ENCODE measurements at regions not wholly inside any gene's neighbourhood (a gene's known extent, or its start where the extent isn't known, plus 50 kb on each side); places are given as distances from the start of the nearest gene placed in this dataset.
"Not testable (repeated sequence)": the region's sequence is repeated elsewhere in the genome, so short reads cannot be mapped to it uniquely, and the experiment has no call there.

DNA sequence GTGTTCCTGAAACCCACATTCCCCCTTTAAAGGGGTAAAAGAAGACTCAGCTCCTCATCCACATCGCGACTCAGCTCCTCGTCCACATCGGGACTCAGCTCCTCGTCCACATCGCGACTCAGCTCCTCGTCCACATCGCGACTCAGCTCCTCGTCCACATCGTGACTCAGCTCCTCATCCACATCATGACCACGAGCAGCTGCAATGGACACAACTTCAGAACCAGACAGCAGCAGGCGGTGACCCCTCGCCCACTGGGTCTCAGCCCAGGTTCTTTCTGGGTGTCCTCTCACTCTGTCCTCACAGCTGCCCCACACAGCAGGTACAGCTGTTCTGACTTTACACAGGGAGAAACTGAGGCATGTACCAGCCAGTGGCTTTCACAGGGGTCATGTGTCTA, 163.5 kb upstream of the SALL3 start:
- no peak for DNase-seq

DNA sequence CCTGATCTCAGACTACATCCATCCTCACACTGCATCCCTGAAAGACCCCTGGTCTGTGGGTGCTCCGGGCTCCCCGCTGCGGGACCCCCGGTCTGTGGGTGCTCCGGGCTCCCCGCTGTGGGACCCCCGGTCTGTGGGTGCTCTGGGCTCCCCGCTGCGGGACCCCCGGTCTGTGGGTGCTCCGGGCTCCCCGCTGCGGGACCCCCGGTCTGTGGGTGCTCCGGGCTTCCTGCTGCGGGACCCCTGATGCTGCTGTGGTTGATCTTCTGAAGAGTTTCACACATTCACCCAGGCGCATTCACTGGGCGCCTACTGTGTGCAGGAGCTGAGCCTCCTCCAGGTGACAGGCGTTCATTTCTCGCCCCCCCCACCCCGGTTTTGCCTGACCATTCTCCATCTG, 162.7 kb upstream of the SALL3 start:
- DNase-seq = no peak

DNA sequence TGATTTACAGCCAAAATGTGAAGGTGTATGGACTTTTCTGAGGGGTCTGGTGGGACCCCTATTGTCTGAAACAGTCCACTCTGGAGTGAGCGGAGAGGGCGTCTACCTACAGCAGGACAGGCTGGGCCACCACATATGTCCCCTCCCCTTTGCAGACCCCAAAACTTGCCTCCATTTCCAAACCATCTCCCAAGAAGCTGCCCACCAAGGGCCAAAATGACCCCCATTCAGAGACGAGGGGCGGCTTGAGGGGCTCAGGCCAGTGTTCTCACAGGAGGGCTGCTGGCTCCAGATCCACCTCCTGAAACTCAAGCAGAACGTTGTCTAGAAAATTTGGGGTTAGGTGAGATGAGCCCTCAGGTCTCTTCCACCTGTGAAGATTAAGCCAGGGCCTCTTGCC, 161.1 kb upstream of the SALL3 start:
- no peak for DNase-seq

DNA sequence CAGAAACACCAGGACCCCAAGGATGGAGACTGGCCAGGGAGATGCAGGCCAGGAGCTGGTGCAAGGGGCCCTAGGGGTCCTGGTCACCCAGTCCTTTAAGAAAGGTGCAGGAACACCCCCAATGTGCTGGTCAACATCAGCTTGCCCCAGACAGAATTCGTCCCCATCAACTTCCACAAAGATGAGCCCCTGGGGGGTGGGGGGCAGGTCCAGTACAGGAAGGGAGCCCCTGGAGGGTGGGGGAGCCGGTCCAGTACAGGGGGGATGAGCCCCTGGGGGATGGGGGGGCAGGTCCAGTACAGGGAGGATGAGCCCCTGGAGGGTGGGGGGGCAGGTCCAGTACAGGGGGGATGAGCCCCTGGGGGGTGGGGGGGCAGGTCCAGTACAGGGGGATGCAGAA, 160.7 kb upstream of the SALL3 start:
- no peak for DNase-seq

DNA sequence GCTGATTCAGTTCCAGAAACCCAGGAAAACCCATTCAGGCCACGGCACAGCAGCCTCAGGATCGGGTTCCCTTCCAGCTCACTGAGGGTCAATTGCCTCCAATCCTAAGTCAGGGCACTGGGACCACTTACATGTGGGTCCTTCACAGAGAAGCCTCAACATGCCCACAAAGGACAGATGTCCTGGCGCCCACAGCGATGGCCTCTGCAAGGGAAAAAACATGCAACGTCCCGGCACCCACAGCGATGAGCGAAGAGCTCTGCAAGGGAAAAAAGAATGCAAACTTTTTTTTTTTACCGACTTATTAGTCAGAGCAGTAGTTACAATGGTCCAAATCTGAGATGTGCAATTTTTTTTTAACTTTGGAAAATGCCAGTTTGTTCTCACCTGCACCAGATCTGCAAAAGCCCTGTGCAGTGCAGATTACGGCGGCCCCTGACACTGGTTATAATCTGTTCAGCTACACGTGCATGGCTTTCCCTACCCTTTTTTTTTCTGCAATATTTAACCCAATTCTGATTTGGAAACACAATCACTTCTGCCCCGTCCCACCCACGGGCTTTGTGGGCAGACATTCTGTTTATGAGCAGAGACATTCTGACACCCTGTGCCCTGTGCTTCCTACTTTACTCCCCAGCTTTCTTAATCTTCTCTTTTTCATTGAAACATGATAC, 159.3 kb upstream of the SALL3 start:
- DNase-seq = no peak

DNA sequence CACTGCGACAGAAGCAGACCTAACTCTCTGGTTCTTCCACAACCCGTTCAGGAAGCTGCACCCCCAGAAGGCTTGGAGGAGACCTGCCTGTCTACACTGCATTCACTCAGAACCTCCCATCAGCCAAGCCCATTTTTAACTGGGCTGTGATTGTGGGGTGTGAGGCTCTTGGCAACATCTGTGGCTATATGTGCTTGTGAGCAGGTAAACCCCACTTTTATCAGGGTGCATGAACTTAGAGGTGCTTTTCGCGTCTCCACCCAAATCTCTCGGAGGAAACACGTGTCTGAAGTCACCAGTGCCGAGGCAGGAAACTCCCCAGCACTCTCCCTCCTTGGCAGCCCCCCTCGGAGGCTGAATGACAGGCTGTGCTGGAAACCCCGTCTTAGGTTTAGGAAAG, 158.2 kb upstream of the SALL3 start:
- no peak for DNase-seq

DNA sequence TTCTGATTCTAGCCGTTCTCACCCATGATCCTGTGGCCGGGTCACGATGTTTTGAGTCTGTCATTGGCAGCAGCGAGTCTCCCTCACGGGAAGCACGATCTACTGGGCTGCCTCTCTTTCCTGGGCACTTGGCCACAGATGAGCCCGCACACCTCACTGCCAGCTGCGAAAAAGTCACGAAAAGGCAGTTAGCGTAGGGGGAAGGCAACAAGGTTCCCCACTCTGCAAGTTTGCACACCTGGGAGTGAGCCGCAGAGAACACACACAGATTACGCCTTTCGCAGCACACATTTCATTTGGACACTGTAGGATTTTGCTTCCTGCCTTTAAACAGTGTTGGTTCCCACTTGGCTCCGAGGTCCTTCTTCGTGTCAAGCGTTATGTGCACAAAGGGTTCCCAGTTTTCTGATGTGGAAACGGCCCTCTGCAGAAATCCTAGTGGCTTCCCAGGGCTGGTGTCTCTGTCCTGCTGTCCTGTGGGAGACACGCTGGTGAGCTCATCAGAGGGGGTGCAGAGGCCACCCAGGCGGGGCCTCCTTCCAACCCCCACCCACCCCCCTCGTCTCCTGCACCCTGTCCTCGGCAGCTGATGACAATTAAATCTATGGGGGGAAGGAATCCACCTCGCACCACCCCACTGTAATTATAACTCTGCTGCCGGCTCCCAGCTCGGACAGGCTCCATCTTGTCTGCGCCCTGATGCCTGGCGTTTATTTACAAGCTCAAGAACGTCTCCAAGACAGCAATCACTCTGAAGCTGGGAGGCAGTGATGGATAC, 157.3 kb upstream of the SALL3 start:
- no peak for DNase-seq

DNA sequence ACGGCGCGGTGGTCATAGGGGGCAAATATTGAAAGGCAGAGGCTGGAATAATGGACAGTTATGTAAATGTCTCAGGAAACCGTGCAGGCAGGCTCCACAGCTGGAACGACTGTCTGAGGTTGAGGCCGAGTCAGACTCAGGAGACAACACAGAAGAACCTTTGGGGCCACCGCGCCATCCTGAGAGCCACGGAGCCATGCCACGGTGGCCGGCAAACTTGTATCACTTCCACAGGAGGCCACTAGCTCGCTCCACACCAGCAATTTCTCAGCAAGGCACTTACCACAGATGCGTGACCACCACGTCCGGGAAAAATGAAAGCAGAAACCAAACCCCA, 156.7 kb upstream of the SALL3 start:
- no peak for DNase-seq

DNA sequence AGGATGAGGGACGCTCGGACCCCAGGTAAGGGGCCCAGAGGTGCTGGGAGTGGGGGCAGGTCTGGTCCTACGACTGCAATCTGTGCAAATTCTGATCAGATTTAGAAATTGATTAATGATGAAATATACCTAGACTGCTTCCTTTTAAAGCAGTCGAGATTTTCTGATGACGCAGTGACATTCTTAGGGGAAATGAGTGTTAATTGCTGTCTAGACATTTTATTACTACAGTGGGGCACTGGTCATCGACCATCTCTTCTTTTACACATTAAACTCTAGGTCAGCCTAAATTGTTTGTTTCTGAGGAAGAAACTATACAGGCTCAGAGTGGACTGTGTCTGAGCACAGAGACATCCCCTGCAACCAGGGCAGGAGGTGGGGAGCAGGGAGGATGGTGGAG, 154.4 kb upstream of the SALL3 start:
- no peak for DNase-seq

DNA sequence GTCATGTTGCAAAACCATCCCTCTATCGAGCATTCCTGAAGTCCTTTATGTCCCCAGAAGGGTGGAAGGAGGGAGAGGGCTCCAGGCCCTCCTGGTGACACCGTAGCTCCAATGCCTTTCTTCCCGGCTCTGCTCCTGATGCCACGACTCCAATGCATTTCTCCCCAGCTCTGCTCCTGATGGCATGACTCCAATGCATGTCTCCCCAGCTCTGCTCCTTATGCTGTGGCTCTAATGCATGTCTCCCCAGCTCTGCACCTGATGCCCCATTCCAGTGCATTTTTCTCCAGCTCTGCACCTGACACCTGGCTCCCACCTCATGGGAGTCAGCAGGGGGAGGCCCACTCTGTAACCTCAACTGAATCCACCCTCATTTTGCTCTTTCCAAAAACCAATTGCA, 153.0 kb upstream of the SALL3 start:
- DNase-seq = no peak

DNA sequence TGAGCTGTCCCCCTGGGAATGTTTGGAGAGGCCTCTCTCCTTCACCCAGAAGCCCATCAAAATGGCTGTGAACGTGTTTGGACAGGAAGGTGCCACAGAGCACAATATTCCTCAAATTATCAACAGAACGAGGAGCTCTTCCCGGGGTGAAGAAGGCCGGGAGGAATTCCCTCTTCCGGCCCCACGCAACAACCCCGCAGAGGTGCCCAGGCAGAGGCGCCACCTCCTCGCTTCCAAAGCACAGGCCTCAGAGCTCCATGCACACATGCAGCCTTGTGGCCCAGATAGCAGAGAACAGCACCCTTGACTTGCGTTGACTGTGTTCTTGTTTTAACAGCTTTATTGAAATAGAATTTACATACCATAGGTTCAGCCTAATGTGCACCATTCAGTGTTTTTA, 152.5 kb upstream of the SALL3 start:
- DNase-seq = no peak

DNA sequence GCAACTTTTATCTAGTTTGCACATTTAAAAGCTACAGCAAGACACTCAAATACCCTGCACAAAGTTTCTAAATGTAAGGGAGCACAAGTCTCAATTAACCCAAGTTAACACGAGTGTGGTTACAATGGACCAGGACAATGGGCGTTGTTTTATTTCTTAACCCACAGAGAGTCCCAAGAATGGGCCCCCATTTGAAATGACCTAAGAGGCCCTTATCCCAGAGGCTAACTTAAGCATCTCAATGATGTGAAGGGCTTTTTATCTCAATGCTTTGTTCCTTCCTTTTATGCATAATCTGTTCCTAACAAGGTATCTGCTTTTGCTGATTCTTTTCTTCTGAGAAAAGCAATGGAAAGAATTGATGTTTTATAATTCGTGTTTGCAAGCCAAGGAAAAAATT, 151.5 kb upstream of the SALL3 start:
- DNase-seq = no peak

DNA sequence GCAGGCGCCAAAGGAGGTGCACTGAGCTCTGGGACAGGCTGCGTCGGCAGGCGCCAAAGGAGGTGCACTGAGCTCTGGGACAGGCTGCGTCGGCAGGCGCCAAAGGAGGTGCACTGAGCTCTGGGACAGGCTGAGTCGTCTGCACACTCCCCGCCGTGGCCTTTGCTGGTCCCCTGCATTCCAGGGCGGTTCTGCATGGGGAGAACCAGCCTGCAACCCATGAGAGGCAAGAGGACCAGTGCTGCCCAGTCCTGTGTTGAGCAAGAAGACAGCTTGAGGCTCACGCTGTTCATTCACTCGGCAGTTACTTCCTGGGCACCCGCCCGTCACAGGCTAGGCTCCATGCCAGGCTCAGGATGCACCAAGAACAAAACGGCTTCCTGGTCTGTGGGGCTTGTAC, 150.6 kb upstream of the SALL3 start:
- DNase-seq = not testable (repeated sequence)

DNA sequence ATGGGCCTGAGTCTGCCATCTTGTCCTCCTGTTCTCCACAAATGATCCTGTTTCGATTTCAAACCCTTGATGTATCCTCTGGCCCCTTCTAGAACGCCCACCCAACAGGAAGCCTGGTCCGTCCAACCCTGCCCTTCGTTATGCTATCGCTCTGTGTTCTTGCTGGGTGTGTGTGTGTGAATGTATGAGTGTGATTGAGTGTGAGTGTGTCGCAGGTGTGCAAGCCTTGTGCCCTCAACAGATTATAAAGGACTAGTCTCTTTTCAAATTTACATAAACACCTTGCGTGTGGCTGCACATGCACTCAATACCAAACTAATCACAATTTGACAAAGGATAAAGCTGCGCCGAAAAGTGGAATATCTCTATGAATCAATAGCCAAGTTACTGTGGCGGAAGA, 149.5 kb upstream of the SALL3 start:
- no peak for DNase-seq

DNA sequence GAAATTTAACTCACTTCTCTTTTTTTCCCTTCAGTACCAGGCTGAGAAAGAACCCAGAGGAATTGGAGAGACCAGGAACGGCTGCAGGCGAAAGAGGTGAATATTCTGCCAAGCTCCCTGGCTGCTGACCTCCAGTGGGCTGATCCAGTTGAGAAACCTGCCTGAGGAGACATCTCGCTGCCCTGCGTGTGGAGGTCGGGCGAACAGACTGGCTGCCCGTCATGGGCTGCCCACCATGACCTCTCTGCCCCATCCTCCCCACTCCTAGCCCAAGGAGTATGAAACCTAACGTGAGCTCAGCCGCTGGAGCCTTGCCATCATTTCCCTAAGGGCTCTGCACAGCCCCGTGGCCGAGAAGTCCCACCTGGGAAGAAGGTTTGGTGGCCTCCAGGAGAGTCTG, 148.8 kb upstream of the SALL3 start:
- no peak for DNase-seq

DNA sequence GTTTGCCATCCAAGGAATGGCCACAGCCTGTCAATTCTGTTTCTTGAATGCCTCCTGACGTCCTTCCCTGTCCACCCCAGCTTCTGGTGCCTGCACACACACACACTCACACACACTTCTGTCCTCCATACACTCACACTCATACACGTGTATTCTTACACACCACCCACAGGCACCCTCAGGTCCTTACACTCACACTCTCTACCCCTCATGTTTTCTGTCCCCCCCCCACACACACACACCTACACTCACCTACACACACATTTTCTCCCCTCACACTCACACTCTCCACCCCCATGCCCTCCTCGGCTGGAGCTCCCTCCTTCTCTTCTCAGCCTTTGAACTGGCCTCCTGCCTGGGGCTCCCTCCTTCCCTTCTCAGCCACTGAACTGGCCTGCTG, 148.0 kb upstream of the SALL3 start:
- DNase-seq = no peak

DNA sequence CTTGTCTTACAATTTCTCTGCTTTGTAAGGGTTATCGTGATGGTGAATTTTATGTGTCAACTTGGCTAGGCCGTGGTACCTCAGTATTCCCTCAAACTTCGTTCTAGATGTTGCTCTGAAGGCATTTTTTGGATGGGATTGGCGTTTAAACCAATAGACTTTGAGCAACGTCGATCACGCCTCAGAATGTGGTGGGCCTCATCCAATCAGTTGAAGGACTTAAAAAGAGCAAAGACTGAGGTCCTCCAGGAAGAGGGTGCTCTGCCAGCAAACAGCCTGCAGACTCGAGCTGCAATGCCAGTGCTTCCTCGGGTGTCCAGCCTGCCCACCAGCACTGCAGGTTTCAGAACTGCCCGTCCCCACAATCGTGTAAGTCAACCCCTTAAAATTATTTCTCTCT, 145.8 kb upstream of the SALL3 start:
- DNase-seq = no peak

DNA sequence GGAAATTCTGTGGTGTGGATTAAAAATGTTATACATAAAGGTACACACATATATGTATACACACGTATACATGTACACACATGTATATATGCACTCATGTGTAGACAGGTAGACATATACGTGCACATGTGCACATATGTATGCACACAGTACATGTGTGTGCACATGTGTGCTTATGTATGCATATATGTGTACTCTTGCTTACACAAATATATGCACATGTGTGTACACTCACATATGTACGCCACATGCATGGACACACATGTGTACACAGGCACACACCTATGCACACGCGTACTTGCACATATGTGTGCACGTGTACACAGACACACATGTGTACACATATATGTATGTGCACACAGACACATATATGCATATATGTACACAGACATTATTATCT, 142.8 kb upstream of the SALL3 start:
- DNase-seq = no peak

DNA sequence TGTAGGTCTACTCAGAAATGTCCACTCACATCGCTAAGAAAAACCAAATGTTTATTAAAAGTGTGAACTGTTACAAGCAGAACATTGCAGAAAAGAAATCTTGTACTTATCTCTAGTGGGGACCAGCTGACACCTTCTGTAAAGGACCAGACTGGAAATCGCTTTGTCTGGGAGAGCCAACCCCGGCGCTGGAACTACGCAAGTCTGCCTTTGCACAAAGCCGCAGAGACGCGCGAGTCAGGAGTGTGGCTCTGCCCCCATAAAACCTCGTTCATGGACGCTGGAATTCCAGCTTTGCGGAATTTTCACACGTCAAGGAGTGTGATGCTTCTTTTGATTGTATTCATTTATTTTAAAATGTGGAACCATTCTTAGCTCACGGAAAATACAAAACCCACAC, 141.9 kb upstream of the SALL3 start:
- DNase-seq = no peak

DNA sequence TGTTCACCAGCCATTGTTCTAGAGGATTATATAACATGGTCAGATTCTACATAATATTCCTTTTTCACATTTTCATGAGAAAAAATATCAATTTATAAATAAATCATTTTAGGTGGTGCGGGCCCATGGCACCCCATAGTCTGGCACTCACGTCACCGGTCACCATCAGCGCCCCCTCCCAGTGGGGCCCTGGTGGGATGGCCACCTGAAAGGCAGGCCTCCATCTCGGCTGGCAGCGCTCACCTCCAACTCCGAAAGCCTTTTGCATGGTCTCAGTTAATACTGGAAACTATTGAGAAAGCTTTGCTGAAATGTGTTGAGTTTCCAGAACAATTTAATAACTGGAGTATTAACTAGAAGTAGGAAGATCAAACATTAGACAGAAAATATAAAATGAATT, 141.4 kb upstream of the SALL3 start:
- DNase-seq = no peak

DNA sequence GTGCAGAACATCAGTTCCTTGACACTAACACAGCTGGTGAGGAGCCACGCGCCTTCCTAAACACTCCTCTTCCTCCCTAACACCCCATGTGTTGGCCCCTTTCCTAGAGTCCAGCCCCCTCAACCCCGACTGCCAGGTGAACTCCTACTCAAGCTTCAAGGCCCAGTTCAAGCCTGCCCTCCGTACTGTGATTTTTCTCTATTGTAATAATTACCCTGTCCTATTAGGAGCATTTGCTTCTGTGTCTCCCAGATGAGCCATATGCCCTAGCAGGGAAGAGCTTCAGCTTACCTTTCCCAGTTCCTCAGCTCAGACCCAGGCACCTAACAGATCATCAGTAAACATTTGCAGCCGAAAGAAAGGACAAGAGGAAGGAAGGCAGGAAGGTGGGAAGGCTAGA, 130.6 kb upstream of the SALL3 start:
- DNase-seq = no peak

DNA sequence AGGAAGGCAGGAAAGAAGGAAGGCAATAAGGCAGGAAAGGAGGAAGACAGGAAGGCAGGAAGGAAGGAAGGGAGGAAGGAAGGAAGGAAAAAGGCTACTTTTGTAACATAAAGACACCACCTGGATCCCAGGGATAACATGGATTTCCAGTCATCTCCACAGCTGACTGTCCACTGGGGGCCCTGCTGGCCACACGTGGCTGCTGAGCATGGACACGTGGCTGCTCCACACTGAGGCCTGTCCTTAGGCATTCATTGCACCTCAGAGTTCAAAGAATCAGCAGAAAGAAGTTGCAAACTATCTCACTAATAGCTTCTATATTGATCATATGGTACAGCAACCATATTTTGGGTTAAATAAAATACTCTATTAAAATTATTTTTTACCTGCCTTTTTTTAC, 130.2 kb upstream of the SALL3 start:
- no peak for DNase-seq

DNA sequence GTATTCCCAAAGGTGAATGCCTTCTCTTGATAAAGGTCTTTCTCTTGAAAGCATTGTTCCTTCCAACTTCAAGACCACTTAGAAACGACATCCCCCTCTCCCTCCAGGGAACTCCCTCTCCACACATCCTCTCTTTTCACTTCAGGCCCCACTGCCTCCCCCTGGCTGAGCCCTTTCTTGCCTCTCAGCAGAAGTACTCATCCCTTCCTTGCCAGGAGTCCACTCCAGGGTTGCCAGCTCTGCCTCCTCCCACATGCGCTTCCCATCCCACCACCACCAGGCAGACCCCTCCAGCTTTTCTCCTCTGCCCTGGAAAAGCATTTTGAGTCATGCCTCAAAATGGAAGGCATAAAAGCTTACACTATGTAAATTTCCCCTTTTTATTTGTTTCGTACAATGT, 126.3 kb upstream of the SALL3 start:
- no peak for DNase-seq

DNA sequence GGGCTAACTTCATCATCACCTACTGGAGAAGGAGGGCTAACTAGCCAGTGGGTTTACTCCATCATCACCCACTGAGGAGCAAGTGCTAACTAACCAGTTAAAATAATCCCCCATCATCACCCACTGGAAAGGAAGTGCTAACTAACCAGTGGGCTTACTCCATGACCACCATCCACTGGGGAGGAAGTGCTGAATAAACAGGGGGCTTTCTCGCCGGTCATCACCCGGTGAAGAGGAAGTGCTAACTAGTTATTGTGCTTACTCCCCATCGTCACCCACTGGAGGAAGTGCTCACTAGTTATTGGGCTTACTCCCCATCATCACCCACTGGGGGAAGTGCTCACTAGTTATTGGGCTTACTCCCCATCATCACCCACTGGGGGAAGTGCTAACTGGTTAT, 124.4 kb upstream of the SALL3 start:
- no peak for DNase-seq
